GM18511 (cell line): ENCODE measurements at regions not wholly inside any gene's neighbourhood (a gene's known extent, or its start where the extent isn't known, plus 50 kb on each side); places are given as distances from the start of the nearest gene placed in this dataset.

Source experiments
- ATAC-seq: cut with Tn5 transposase; IDR thresholded peaks from one replicate; pipeline ENCODE4 v1.9.1; 2021; ENCODE audit warnings: mild to moderate bottlenecking, moderate library complexity; ENCODE audit not compliant: unreplicated experiment

GRCh38 chr3:22922317-22922716 is 280.8 kb upstream of the UBE2E2 start:
- ATAC-seq: peak; percentile 62

- no peak for ATAC-seq
These were observed 279.4 kb upstream of the UBE2E2 start for GRCh38 chr3:22923711-22924110.

GRCh38 chr3:22928216-22929110 is 274.7 kb upstream of the UBE2E2 start:
- no peak for ATAC-seq

- no peak for ATAC-seq
These were observed 269.9 kb upstream of the UBE2E2 start for GRCh38 chr3:22933051-22933840.

- no peak for ATAC-seq
These were observed 269.3 kb upstream of the UBE2E2 start for GRCh38 chr3:22933841-22934116.

- no peak for ATAC-seq
These were observed 268.1 kb upstream of the UBE2E2 start for GRCh38 chr3:22935040-22935439.

GRCh38 chr3:22937536-22937935 is 265.6 kb upstream of the UBE2E2 start:
- no peak for ATAC-seq

- no peak for ATAC-seq
These were observed 264.4 kb upstream of the UBE2E2 start for GRCh38 chr3:22938739-22939138.

GRCh38 chr3:22939349-22939748 is 263.8 kb upstream of the UBE2E2 start:
- no peak for ATAC-seq

- ATAC-seq: no peak
These were observed 262.8 kb upstream of the UBE2E2 start for GRCh38 chr3:22940285-22940684.

- no peak for ATAC-seq
These were observed 260.1 kb upstream of the UBE2E2 start for GRCh38 chr3:22942981-22943380.

GRCh38 chr3:22947851-22948250 is 255.3 kb upstream of the UBE2E2 start:
- no peak for ATAC-seq

GRCh38 chr3:22951910-22952309 is 251.2 kb upstream of the UBE2E2 start:
- no peak for ATAC-seq

- ATAC-seq: no peak
These were observed 250.3 kb upstream of the UBE2E2 start for GRCh38 chr3:22952860-22953259.

GRCh38 chr3:22959593-22959992 is 243.5 kb upstream of the UBE2E2 start:
- peak; percentile 95 for ATAC-seq

GRCh38 chr3:22960105-22960984 is 242.8 kb upstream of the UBE2E2 start:
- peak; percentile 46 for ATAC-seq

GRCh38 chr3:22962244-22962643 is 240.9 kb upstream of the UBE2E2 start:
- ATAC-seq: no peak

- ATAC-seq: peak; percentile 51
These were observed 236.8 kb upstream of the UBE2E2 start for GRCh38 chr3:22966349-22966748.

- no peak for ATAC-seq
These were observed 233.9 kb upstream of the UBE2E2 start for GRCh38 chr3:22969276-22969675.

GRCh38 chr3:22971497-22971896 is 231.6 kb upstream of the UBE2E2 start:
- no peak for ATAC-seq

GRCh38 chr3:22977042-22977441 is 226.1 kb upstream of the UBE2E2 start:
- ATAC-seq: peak; percentile 19
